K562 (cell line): ENCODE measurements at regions not wholly inside any gene's neighbourhood (a gene's known extent, or its start where the extent isn't known, plus 50 kb on each side); places are given as distances from the start of the nearest gene placed in this dataset.

ENCODE experiments used
- MCM2 ChIP-seq: fragments of 450-650 bp; IDR thresholded peaks from 2 replicates; pipeline ENCODE4 v1.6.1; 2017; ENCODE audit warnings: low read depth, mild to moderate bottlenecking
- MTA3 ChIP-seq: fragments of 450-650 bp; formaldehyde crosslinking; IDR thresholded peaks from 2 replicates; pipeline ENCODE4 v1.6.1; 2017; ENCODE audit warnings: mild to moderate bottlenecking, borderline replicate concordance
- MYBL2 ChIP-seq, 2 experiments: fragments of 450-650 bp in 1 of 2; sonication (generic) in 1 of 2; formaldehyde crosslinking in 1 of 2; IDR thresholded peaks; 2 replicates each; pipeline versions ENCODE4 v1.6.1 to v1.8.1; 2017 to 2022; ENCODE audit warnings: borderline replicate concordance in 1 of 2, inconsistent platforms in 1 of 2, low read depth in 1 of 2, mild to moderate bottlenecking in 1 of 2, missing genetic modification reagents in 1 of 2, moderate library complexity in 1 of 2
- POLR2AphosphoS2 ChIP-seq: IDR thresholded peaks from 2 replicates; pipeline ENCODE4 v1.6.1; 2012; ENCODE audit warnings: low read length, improper control_type of control experiment
- RERE ChIP-seq: sonication (generic); formaldehyde crosslinking; IDR thresholded peaks from 2 replicates; pipeline ENCODE4 v1.8.0; 2023; ENCODE audit warnings: missing genetic modification reagents, mild to moderate bottlenecking, borderline replicate concordance
- ZNF395 ChIP-seq: fragments of 200-800 bp; sonication (Bioruptor generic); IDR thresholded peaks from 2 replicates; pipeline ENCODE4 v1.6.1; 2017; ENCODE audit warnings: missing genetic modification characterization, missing compliant biosample characterization

GRCh38 chr4:124409044-124409443 is 303.5 kb downstream of the ANKRD50 start (continued):
- TF ChIP-seq RERE = no peak
- TF ChIP-seq ZNF395 (CRISPR knock-in tag) = no peak
- no peak for TF ChIP-seq MTA3
- no peak for TF ChIP-seq POLR2AphosphoS2
- TF ChIP-seq MCM2 = no peak
- TF ChIP-seq MYBL2 (IDR thresholded peaks at IDR 0.05; ENCODE audit: low read depth) = no peak
- no peak for TF ChIP-seq MYBL2 (CRISPR knock-in tag; IDR thresholded peaks at IDR 0.05; ENCODE audit: borderline replicate concordance)
